Pancreas (tissue), 10 donors: ENCODE measurements at regions not wholly inside any gene's neighbourhood (a gene's known extent, or its start where the extent isn't known, plus 50 kb on each side); places are given as distances from the start of the nearest gene placed in this dataset.

Source experiments
- ATAC-seq, 4 donors: fragments of 200-7000 bp; cut with Tn5 transposase; one replicate each; pipeline versions ENCODE4 v1.8.0 to v1.9.1; 2020; ENCODE audit warnings: mild to moderate bottlenecking in 4 of 4, moderate library complexity in 4 of 4
- DNase-seq, 6 donors: peaks; one replicate each; pipeline ENCODE4 v3.0.0-alpha.2; 2020
- FAIRE-seq: peaks from 2 replicates; lab custom pipeline; 2012; peaks lifted over from hg19 to GRCh38; lab: Jason Lieb, UNC
- H3K27ac ChIP-seq, 4 donors: fragments of 200-600 bp; sonication (generic); 1 replicate in 3 of 4; 2 replicates in 1 of 4; pipeline versions ENCODE4 v1.5.0 to v1.8.0; 2020
- H3K27me3 ChIP-seq, 4 donors: fragments of 200-600 bp; one replicate each; pipeline ENCODE4 v1.8.0; 2021
- H3K36me3 ChIP-seq, 3 donors: fragments of 200-600 bp; sonication (generic) in 1 of 3; one replicate each; pipeline versions ENCODE4 v1.5.0 to v1.8.0; 2020 to 2021
- H3K4me1 ChIP-seq, 3 donors: fragments of 200-600 bp; one replicate each; pipeline ENCODE4 v1.8.0; 2021
- H3K4me3 ChIP-seq, 4 donors: fragments of 200-600 bp; sonication (generic) in 2 of 4; one replicate each; pipeline versions ENCODE4 v1.5.0 to v1.8.0; 2020 to 2021
- H3K9me3 ChIP-seq, 4 donors: fragments of 200-600 bp; one replicate each; pipeline ENCODE4 v1.8.0; 2021
- CTCF ChIP-seq, 4 donors: fragments of 200-600 bp; sonication (generic) in 3 of 4; IDR thresholded peaks; one replicate each; pipeline versions ENCODE4 v1.5.0 to v1.8.0; 2021; ENCODE audit warnings: antibody characterized with exemption in 4 of 4
- WGBS, 2 donors: extraction: QIAGEN DNeasy Blood & Tissue Kit; methylation state at CpG; one replicate each; pipeline ENCODE4 v1.1.7; 2013; 5-methylcytosine and 5-hydroxymethylcytosine counted together
- intact Hi-C, 3 donors: fragments of 100-400 bp; cut with DNase I; formaldehyde crosslinking; loops; one replicate each; pipeline versions ENCODE4 v1.11.1 to v1.14.2; 2022
- donor health status: healthy with polysubstance abuse.
- donor health status: DM: no; HTN: no; CAD: no; lungs with moderate emphysema.
- donor health status: DM: no; HTN: no; CAD: no.
- donor health status: control.
- donor health status: control.
- donor health status: Bipolar disorder and iron deficiency.
- donor health status: DM: yes; HTN: yes; CAD: no.
- donor health status: DM: no; HTN: no; CAD: no.
- donor health status: DM: no; HTN: no; CAD: no.
- donor health status: DM: yes; HTN: yes; CAD: no.

GRCh38 chr12:29051221-29051620 is 97.9 kb upstream of the FAR2 start:
- DNase-seq (no peak), ATAC-seq (no peak), FAIRE-seq (no peak)
- no peaks in the 10 kb centered on the region for H3K36me3 ChIP-seq
- H3K4me1 ChIP-seq = no peaks in the 10 kb centered on the region
- H3K27me3 ChIP-seq = no peaks in the 10 kb centered on the region
- intact Hi-C loops = no loop called here
- no peak overlapping the region for H3K4me3 ChIP-seq
- TF ChIP-seq CTCF (IDR thresholded peaks at IDR 0.05) = no peak
- no peaks in the 10 kb centered on the region for H3K9me3 ChIP-seq
- 64 to 78% methylated on average over 2 of the region's 2 CpGs for WGBS, 2 donors
- no peak overlapping the region for H3K27ac ChIP-seq

DNA sequence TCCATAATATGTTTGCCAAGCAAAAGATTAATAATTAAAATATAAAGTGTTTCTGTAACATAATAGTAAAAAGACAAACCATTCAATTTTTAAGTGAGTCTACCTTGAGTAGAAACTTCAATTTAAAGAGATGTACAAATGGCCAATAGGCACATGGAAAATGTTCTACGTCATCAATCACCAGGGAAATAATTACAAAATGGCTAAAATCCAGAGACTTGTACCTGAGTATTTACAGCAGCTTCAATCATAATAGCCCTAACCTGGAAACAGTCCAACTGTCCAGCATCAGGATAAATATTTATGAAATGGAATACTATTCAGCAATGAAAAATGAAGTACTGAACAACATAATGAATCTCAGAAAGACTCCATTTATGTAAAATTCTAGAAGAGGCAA is 95.5 kb upstream of the FAR2 start:
- ATAC-seq = no peak
- WGBS, 2 donors = 90 to 91% methylated on average over 1 of the region's 1 CpG
- no peak for TF ChIP-seq CTCF (IDR thresholded peaks at IDR 0.05)
- intact Hi-C loops = no loop called here
- no peak for DNase-seq
- Histone ChIP-seq H3K27ac (no peak overlapping the region), H3K36me3 (no peaks in the 10 kb centered on the region), H3K4me1 (no peaks in the 10 kb centered on the region), H3K27me3 (no peaks in the 10 kb centered on the region), H3K9me3 (no peaks in the 10 kb centered on the region), H3K4me3 (no peak overlapping the region)
- FAIRE-seq = no peak

DNA sequence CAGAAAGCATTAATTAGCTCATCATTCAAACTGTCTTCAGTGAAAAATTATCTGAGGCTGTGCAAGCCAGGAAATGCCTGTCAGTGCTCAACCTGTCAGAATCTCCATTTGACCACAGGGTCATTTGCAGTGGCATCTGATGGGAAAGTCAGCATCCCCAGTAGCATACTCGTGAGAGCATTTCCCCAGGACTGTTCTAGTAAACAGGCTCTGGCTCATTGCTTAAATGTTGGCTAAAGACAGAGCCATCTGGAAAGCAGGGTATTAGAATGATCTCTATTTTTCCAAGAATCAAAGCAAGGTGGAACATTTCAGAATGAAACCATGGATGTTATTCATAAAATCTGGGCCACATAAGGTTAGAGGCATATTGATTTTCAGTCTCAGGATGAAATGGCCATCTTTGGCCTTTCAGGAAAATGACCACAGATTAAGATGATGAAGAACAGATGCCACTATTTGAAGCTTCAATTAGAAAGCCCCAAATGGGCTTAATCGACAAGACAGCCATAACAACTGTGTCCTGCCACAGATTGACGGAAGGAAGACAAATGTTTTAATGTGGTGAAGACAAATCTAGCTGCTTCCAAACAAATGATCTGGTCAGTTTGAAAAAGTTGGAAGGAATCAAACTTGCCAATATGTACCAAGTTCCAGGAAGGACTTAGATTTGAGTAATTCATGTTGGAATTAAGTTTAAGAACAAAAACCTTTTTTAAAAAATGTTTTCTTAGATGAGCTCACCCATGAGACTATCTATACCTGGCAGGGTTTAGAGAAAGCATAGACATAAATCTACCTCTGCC is 94.0 kb upstream of the FAR2 start:
- Histone ChIP-seq H3K4me1 (no peaks in the 10 kb centered on the region), H3K4me3 (no peak overlapping the region), H3K36me3 (no peaks in the 10 kb centered on the region), H3K9me3 (no peaks in the 10 kb centered on the region), H3K27me3 (no peaks in the 10 kb centered on the region), H3K27ac (no peak overlapping the region)
- TF ChIP-seq CTCF (IDR thresholded peaks at IDR 0.05) = no peak
- FAIRE-seq (no peak), ATAC-seq (no peak), DNase-seq (no peak)
- 56 to 59% methylated on average over 3 of the region's 3 CpGs for WGBS, 2 donors
- intact Hi-C loops = no loop called here

- FAIRE-seq (peak; percentile 51), ATAC-seq (peak in 1 of 4 donors; percentile 58), DNase-seq (no peak)
- Histone ChIP-seq H3K27ac (no peak overlapping the region), H3K9me3 (no peaks in the 10 kb centered on the region), H3K36me3 (no peaks in the 10 kb centered on the region), H3K4me1 (peaks cover 0 to 3% (median 0%) of the 10 kb centered on the region in 3 donors), H3K27me3 (no peaks in the 10 kb centered on the region), H3K4me3 (no peak overlapping the region)
- WGBS, 2 donors = 69 to 75% methylated on average over 1 of the region's 1 CpG
- TF ChIP-seq CTCF (IDR thresholded peaks at IDR 0.05) = no peak
- intact Hi-C loops = no loop called here
These were observed 83.0 kb upstream of the FAR2 start for GRCh38 chr12:29066011-29066588.

DNA sequence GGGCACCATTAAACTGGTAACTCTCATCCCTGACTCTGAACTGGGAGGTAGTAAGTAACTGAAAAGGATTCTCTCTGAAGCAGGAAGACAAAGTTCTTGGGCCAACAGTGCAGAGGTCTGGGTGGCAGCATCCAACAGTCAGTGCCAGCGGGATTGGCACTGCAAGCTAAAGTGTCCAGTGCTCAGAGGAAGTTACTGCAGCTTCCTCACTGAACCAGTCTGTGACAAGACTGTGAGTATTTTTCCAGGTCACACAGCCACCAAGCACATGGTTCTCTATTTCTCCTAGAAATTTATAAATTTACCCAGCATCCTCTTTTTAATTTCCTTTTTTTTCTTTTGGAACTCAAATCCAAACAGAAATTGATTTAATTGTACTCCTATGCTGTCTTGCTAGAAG is 81.6 kb upstream of the FAR2 start:
- ATAC-seq = peak in 2 of 4 donors; percentile 59 to 65

More for the DNA sequence above, 81.6 kb upstream of the FAR2 start:
- intact Hi-C loops = no loop called here
- peaks cover 0 to under 1% (median 0%) of the 10 kb centered on the region in 3 donors for H3K4me1 ChIP-seq
- WGBS, 2 donors = 72 to 76% methylated on average over 1 of the region's 1 CpG
- FAIRE-seq = no peak
- no peak for DNase-seq
- H3K36me3 ChIP-seq = no peaks in the 10 kb centered on the region
- no peak overlapping the region for H3K4me3 ChIP-seq
- H3K27me3 ChIP-seq = no peaks in the 10 kb centered on the region
- TF ChIP-seq CTCF (IDR thresholded peaks at IDR 0.05) = no peak
- H3K9me3 ChIP-seq = no peaks in the 10 kb centered on the region
- H3K27ac ChIP-seq = no peak overlapping the region
